GM12873 (cell line): ENCODE measurements at regions not wholly inside any gene's neighbourhood (a gene's known extent, or its start where the extent isn't known, plus 50 kb on each side); places are given as distances from the start of the nearest gene placed in this dataset.

Source experiments
- CTCF ChIP-seq: IDR thresholded peaks from 2 replicates; pipeline ENCODE4 v1.5.1; 2012; ENCODE audit warnings: low read depth, mild to moderate bottlenecking, moderate library complexity, low read length, control low read depth; ENCODE audit not compliant: insufficient read depth; ENCODE audit errors: missing control alignments

GRCh38 chr1:213656039-213656438 lies 331.7 kb upstream of the PROX1 start:
- TF ChIP-seq CTCF: no peak

- no peak for TF ChIP-seq CTCF
Observed at GRCh38 chr1:213656503-213656902, 331.3 kb upstream of the PROX1 start.

- no peak for TF ChIP-seq CTCF
Observed at GRCh38 chr1:213657013-213657412, 330.8 kb upstream of the PROX1 start.

- no peak for TF ChIP-seq CTCF
Observed at GRCh38 chr1:213657879-213658278, 329.9 kb upstream of the PROX1 start.

GRCh38 chr1:213658457-213658856 lies 329.3 kb upstream of the PROX1 start:
- no peak for TF ChIP-seq CTCF

GRCh38 chr1:213659580-213660547 lies 327.9 kb upstream of the PROX1 start:
- TF ChIP-seq CTCF: no peak

- no peak for TF ChIP-seq CTCF
Observed at GRCh38 chr1:213661302-213661701, 326.5 kb upstream of the PROX1 start.
